ENCODE measurements at regions not wholly inside any gene's neighbourhood (a gene's known extent, or its start where the extent isn't known, plus 50 kb on each side); places are given as distances from the start of the nearest gene placed in this dataset.
"Not testable (repeated sequence)": the region's sequence is repeated elsewhere in the genome, so short reads cannot be mapped to it uniquely, and the experiment has no call there.

DNA sequence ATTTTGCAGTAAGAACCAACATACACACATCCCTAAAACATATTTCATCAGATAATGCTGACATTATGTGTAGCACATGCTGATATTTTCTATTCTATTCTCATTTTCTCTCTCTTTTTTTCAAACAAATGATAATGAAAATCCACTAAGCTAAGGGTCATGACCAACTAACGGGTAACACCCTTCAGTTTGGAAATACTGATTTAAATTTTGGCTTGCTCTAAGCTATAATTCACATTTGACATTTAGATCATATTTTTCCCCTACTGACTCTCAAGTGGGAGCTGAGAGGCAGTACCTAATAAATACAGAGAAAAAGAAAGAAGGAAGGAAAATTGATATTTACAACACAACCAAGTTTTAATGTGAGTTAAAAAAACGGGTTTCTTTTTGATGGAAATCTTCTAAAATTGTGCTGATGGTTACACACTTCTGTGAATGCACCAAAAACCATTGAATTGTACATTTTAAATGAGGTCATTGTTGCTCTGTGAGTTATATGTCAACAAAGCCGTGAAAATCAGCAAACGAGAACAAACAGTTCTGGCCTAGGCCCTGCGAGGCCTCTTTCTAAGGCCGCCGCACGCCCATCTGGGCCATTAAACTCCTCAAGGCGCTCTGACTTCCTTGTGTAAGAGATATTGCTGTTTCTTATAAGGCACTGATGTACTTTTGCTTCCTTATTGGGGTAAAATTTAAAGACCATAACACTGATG, 124.2 kb downstream of the GALR1 start:
- DNase-seq = no peak

DNA sequence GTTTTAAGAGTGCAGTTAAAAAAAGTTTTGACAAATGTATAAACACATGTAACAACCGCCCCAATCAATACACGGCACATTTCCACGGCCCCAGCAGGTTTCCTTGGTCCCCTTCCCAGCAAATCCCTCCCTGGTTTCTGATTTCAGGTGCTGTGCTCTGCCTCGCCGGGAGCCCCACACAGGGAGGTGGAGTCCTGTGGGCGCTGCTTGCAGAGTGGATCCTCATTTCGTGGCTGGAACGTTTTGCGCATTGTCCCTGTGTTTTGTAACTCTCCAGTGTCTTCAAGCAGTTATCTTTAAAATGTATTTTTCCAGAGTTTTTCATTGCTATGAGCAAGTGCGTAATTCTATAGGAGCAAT, 124.8 kb downstream of the GALR1 start:
- no peak for DNase-seq

- DNase-seq = peak; percentile 76
These were observed 126.5 kb downstream of the GALR1 start for GRCh38 chr18:77376043-77376732.

GRCh38 chr18:77376733-77377094, 127.1 kb downstream of the GALR1 start:
- DNase-seq = no peak

GRCh38 chr18:77377813-77378212, 128.2 kb downstream of the GALR1 start:
- no peak for DNase-seq

DNA sequence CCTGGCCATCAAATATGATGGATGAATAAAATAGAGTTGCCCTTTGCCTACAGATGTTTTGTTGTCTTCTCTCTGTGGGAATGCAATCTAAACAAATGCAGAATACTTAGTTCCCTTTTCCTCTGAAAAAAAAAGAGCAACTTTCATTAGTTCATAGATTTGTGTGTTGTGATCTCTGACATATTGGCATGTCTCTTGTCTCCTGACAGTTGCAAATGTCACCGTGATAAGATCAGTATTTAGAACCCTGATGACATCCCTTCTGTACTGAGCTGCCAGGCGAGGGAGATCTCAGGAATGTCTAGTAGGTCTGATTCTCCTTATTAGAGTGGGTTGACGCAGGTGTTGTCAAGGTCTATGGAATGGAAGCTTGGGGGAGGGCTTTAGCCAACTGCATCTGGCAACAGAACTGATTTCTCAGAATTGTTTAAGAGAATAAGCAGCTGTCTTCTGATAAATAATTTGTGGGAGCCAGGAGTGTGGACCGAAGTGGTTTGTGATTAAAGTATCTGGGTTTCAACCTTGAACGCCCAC, 130.4 kb downstream of the GALR1 start:
- DNase-seq = no peak

DNA sequence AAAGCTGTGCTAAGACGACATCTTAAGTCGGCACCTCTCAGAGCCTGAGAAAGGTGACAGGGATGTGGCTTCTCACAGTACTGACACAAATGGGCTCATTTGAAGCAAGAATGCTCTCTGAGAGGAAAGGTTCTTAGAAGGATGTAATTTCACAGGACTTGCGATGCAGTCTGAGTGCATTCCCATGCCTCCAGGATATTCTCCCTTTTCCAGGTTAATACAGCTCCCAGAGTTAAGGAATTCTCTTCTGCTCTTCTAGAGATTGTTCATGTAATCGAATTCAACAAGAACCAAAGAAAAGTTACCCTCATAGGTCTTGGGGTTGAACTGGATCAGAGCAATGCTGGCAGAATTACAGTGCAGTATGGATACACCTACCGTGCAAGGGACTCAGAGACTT, 131.0 kb downstream of the GALR1 start:
- DNase-seq = no peak

- DNase-seq = no peak
These were observed 142.7 kb downstream of the GALR1 start for GRCh38 chr18:77392321-77392720.

- DNase-seq = no peak
These were observed 143.9 kb downstream of the GALR1 start for GRCh38 chr18:77393519-77393918.

GRCh38 chr18:77395953-77396352, 146.3 kb downstream of the GALR1 start:
- DNase-seq = no peak

GRCh38 chr18:77397056-77397455, 147.4 kb downstream of the GALR1 start:
- DNase-seq = no peak

DNA sequence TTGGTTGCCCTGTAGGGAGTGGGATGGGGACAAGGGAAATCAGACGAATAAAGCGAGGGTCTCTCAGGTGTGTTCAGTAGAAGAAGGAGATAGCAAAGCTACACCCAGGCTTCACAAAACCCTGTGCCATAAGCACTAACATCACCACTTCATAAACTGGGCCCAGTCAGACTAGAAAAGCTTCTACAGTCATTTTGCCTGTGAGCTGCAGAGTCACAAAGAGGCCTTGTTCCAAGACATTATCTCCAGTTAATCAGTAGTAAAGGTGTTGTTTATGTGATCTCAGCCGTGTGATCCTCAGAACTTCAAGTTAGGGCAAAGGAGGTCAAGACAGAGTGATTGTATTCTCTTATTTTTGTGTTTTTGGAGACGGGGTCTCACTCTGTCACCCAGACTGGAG, 148.0 kb downstream of the GALR1 start:
- no peak for DNase-seq

DNA sequence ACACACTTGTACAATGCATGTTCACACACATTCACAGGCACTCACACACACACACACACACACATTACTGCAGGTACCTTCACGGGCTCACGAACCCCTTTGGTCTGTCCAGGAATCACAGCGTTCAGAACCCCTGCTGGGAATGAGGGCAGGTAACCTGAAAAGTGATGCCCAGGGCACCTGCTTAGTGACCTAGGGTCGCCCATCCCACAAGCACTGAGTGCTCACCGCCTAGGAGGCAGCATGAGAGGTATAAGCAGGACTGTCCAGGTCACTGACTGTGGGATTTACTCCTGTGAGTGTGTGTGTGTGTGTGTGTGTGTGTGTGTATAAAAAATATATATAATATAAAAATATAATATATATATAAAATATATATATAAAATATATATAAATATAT, 150.9 kb downstream of the GALR1 start:
- DNase-seq = no peak

- no peak for DNase-seq
These were observed 151.5 kb downstream of the GALR1 start for GRCh38 chr18:77401173-77401572.

- DNase-seq = no peak
These were observed 154.4 kb downstream of the GALR1 start for GRCh38 chr18:77403969-77404535.

DNA sequence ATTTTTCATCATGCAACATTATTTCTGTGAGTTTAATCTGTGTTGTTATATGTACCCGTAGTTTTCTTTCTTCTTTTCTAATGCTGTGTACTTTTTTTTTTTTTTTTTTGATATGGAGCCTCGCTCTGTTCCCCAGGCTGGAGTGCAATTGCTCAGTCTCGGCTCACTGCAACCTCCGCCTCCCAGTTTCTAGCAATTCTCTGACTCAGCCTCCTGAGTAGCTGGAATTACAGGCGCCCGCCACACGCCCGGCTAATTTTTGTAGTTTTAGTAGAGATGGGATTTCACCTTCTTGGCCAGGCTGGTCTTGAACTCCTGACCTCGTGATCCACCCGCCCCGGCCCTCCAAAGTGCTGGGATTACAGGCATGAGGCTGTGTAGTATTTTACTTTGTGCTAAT, 155.4 kb downstream of the GALR1 start:
- no peak for DNase-seq

- DNase-seq = no peak
These were observed 158.1 kb downstream of the GALR1 start for GRCh38 chr18:77407733-77408132.

DNA sequence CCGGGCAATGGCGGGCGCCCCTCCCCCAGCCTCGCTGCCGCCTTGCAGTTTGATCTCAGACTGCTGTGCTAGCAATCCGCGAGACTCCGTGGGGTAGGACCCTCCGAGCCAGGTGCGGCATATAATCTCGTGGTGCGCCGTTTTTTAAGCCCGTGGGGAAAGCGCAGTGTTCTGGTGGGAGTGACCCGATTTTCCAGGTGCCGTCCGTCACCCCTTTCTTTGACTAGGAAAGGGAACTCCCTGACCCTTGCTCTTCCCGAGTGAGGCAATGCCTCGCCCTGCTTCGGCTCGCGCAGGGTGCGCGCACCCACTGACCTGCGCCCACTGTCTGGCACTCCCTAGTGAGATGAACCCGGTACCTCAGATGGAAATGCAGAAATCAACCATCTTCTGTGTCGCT, 171.9 kb downstream of the GALR1 start:
- not testable (repeated sequence) for DNase-seq

GRCh38 chr18:77422974-77423867, 173.6 kb downstream of the GALR1 start:
- DNase-seq = no peak

DNA sequence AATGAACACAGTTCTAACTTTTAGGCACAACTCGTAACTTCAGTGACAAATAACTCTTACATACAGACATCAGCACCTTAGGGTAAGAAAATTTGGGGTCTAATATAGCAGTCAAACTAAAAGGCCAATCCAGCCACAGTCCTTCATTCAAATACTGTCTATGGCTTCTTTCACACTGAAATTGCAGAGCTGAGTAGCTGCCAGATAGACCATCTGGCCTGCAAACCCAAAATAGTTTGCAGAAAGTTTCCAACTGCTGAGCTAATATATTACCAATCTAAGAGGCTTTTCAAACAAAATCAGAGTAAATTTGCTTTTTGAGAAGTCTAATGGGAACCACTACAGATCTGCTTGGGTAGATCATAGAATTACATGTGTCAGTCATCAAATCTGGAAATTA, 183.4 kb downstream of the GALR1 start:
- DNase-seq = no peak

DNA sequence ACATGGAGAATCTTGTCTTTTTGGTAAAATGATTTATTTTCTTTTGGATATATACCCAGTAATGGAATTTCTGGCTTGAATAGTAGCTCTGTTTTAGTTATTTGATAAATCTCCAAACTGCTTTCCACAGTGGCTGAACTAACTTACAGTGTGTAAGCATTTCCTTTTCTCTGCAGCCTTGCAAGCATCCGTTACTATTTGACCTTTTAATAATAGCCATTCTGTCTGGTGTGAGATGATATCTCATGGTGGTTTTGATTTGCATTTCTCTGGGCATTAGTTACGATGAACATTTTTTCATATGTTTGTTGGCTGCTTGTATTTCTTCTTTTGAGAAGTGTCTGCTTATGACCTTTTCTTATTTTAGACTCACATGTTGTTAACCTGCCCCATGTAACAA, 190.2 kb downstream of the GALR1 start:
- DNase-seq = no peak

DNA sequence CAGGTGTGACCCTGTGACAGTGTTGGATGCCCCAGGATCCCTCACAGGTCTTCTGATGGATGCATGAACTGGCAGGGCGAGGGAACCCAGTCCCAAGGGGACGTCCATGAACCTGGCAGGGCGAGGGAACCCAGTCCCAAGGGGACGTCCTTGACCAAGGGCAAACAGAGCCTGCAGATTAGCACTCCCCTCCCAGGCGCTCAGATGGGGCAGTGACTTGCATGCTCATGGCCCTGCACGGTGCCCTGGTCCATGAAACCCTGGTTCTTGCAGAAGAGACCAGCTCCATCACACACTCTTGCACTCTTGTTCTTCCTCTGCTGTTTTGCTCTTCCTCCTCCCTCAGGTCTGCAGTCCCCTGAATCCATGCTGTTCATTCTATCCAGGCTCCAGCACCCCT, 192.7 kb downstream of the GALR1 start:
- no peak for DNase-seq

DNA sequence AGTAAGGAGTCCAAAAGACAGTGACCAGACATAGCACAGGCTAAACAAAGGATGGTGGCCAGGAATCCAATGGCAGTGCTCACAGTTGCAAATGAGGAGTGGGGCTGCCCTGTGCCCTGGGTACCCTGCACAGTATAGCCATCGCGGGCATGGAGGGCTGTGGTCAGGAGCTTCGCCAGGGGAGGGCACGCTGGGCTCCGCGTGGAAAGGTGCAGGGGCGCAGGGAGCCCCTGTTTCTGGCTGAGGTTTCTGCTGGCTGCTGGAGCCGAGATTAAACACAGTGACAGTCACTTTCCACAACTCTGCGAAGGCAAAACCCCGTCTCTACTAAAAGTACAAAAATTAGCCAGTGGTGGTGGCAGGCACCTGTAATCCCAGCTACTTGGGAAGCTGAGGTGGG, 194.7 kb downstream of the GALR1 start:
- DNase-seq = no peak
